MG63 (cell line): ENCODE measurements at regions not wholly inside any gene's neighbourhood (a gene's known extent, or its start where the extent isn't known, plus 50 kb on each side); places are given as distances from the start of the nearest gene placed in this dataset.
A peak's percentile ranks its signal among the peaks of the same experiment; 100 is the strongest.

Experiments used
- DNase-seq: peaks from one replicate; pipeline ENCODE4 v3.0.0-alpha.2; 2020
- H3K27me3 ChIP-seq: fragments of 250-450 bp; sonication (Bioruptor Pico); 2 replicates; pipeline ENCODE4 v1.5.1; 2020; ENCODE audit warnings: mild to moderate bottlenecking, moderate library complexity
- H3K36me3 ChIP-seq: fragments of 250-450 bp; sonication (Bioruptor Pico); 2 replicates; pipeline ENCODE4 v1.5.1; 2020; ENCODE audit warnings: mild to moderate bottlenecking, moderate library complexity
- H3K4me3 ChIP-seq: fragments of 250-450 bp; sonication (Bioruptor Pico); 2 replicates; pipeline ENCODE4 v1.5.1; 2020; ENCODE audit warnings: mild to moderate bottlenecking, moderate library complexity
- H3K9me3 ChIP-seq: fragments of 250-450 bp; sonication (Bioruptor Pico); 2 replicates; pipeline ENCODE4 v1.5.1; 2020; ENCODE audit warnings: mild to moderate bottlenecking, moderate library complexity

DNA sequence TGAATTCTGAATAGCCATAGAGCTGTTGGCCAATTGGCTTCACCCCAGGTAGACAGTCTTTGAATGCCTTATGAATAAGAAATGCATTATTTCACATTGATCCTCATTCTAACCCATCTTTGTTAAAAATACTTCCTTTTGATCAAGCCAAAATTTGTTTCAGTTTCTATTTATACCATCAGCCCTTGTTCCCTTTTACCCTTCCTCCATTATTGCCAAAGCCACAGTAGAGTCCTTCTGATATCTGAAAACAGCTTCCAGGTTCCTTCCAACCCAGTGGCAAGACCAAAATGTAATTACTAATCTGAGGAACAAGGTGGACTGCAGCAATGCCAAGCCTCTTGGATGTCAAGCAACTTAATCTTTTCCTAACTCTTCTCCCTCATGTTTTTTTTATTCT, 458.8 kb downstream of the BUD13 start:
- no peaks in the 10 kb centered on the region for H3K27me3 ChIP-seq
- no peak overlapping the region for H3K4me3 ChIP-seq
- H3K36me3 ChIP-seq = no peaks in the 10 kb centered on the region
- no peaks in the 10 kb centered on the region for H3K9me3 ChIP-seq
- DNase-seq = no peak

DNA sequence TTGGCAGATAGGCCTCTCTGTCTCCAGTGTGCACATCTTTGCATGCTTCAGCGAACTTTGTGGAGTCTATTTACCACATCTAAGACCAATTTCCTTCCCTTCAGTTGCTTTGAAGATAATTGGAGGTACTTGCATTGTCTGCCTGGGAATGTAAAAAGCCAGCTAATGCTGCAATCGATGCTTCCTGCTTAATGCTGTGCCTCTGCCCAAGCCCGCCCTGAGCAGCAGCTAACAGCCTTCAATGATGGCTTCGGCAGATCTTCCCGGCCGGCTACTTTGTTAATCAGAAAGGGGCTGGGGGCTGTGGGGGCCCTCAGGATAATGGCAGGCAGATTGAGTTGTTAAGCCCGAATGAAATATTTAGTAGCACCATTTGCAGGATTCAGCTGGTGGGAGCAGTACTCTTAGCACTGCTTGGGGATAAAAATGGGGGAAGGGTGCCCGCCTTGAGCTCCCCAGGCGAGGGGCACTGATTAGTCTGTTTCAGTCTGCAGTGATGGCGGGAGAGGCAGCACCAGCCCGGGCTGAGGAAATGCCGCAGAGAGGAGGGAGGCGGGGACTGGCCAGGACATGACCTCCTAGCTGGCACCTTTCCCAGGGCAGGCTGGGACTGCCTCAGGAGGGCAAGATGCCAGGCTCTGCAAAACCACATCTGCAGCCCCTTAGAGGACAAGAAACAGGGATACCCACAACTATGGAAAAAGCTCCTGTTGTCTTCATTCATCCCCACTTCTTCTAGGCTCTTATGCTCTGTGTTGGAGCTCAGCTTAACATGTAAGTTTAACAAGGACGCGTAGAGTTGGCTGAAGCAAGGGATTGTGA, 460.0 kb downstream of the BUD13 start:
- Histone ChIP-seq H3K27me3 (no peaks in the 10 kb centered on the region), H3K36me3 (no peaks in the 10 kb centered on the region), H3K9me3 (no peaks in the 10 kb centered on the region), H3K4me3 (no peak overlapping the region)
- peak; percentile 82 for DNase-seq

DNA sequence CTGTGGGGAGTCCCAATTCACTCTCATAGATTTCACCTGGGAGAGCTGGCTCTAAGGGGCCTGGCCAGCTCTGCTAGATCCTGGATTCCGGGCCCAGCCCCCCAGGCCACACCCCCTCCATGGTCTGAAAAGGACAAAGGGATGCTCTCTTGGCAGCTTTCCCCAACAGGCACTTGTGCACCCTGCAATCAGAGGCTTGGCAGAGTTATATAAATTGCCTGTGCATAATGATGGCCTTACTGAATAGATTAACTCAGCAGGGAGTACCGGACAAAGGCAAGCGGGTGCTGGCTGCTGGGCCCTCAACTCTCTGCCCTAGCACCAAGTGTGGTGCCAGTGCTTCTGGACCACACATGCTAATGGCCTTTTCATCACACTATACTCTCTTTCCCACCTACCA, 461.6 kb downstream of the BUD13 start:
- H3K4me3 ChIP-seq = no peak overlapping the region
- no peaks in the 10 kb centered on the region for H3K9me3 ChIP-seq
- H3K27me3 ChIP-seq = no peaks in the 10 kb centered on the region
- H3K36me3 ChIP-seq = no peaks in the 10 kb centered on the region
- DNase-seq = no peak

GRCh38 chr11:116310698-116311097, 462.1 kb downstream of the BUD13 start:
- no peak overlapping the region for H3K4me3 ChIP-seq
- no peaks in the 10 kb centered on the region for H3K36me3 ChIP-seq
- DNase-seq = no peak
- no peaks in the 10 kb centered on the region for H3K27me3 ChIP-seq
- H3K9me3 ChIP-seq = no peaks in the 10 kb centered on the region

DNA sequence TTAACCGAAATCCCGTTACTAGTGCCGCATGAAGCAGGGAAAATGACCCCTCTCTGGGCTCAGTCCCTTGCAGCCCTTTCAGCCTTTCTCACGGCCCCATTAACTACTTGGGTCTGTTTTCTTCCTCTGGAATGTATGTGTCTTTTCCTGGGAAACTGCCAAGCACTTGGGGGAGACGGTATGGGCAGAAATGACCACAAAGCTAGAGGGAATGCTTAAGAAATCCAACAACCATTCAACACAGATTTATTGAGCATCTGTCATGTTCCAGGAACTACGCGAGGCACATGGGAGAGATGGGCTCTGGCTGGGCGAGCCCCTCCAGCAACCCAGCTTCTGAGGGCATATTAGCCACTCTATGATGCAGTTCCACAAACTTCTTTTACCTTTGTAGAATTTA, 462.6 kb downstream of the BUD13 start:
- Histone ChIP-seq H3K4me3 (no peak overlapping the region), H3K36me3 (no peaks in the 10 kb centered on the region), H3K27me3 (no peaks in the 10 kb centered on the region), H3K9me3 (no peaks in the 10 kb centered on the region)
- DNase-seq = no peak

DNA sequence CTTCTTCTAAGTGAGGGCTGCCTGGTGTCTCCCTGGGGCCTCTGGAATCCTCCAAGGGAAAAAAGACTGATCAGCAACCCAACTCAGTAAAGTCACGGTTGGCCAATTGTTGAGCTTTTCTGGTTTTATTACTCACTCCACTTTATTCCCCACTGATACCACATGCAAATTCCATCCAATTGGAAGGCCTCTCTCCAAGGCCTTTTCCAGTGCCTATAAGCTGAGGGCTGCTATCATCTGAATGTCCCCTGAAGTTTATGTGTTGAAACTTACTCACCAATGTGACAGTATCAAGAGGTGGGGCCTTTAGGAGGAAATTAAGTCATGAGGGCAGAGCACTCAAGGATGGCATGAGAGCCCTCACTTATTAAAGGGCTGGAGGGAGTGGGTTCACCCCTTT, 463.3 kb downstream of the BUD13 start:
- Histone ChIP-seq H3K36me3 (no peaks in the 10 kb centered on the region), H3K4me3 (no peak overlapping the region), H3K27me3 (no peaks in the 10 kb centered on the region), H3K9me3 (no peaks in the 10 kb centered on the region)
- no peak for DNase-seq

DNA sequence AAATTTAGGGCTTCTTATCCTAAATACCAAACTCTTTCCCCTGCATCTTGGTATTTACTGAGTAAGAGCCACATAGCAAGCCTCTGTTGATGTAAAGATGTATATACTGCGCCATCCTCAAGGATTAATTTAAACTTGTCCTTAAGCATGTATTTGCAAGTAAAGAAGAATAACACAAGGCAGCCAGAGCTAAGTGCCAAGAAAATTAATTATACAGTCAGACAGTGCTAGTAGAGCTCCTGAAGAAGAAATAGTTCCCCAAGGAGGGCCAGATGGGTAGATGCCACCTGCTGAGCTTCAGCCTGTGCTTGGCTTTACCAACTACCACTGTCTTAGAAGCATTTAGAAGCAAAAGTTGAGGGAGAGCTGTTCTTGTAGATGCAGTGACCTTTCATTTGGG, 470.0 kb downstream of the BUD13 start:
- Histone ChIP-seq H3K36me3 (no peaks in the 10 kb centered on the region), H3K9me3 (no peaks in the 10 kb centered on the region), H3K27me3 (no peaks in the 10 kb centered on the region), H3K4me3 (no peak overlapping the region)
- DNase-seq = no peak

GRCh38 chr11:116301141-116301540, 471.6 kb downstream of the BUD13 start:
- H3K36me3 ChIP-seq = no peaks in the 10 kb centered on the region
- H3K27me3 ChIP-seq = no peaks in the 10 kb centered on the region
- no peak for DNase-seq
- H3K4me3 ChIP-seq = no peak overlapping the region
- no peaks in the 10 kb centered on the region for H3K9me3 ChIP-seq

GRCh38 chr11:116300232-116300631, 472.6 kb downstream of the BUD13 start:
- Histone ChIP-seq H3K36me3 (no peaks in the 10 kb centered on the region), H3K9me3 (no peaks in the 10 kb centered on the region), H3K27me3 (no peaks in the 10 kb centered on the region), H3K4me3 (no peak overlapping the region)
- no peak for DNase-seq

DNA sequence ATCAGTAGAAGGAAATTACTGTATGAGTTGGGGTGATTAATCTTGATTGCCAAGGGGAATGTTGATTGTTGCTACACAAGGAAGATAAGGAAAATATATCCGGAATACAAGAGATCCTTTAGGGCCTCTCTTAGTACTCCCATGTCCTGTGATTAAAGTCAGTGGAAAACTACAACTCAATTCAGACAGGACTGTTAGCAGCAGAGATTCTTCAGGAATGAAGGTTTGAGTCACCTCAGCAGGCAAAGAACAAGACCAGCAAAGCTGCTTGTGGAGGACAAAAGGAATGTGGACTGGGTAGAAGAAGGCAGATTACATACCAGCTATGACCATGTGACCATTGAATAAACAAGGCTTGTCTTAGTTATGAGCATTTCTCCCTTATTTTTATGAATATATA, 478.2 kb downstream of the BUD13 start:
- Histone ChIP-seq H3K9me3 (no peaks in the 10 kb centered on the region), H3K4me3 (no peak overlapping the region), H3K36me3 (no peaks in the 10 kb centered on the region), H3K27me3 (no peaks in the 10 kb centered on the region)
- DNase-seq = no peak

- Histone ChIP-seq H3K36me3 (no peaks in the 10 kb centered on the region), H3K9me3 (no peaks in the 10 kb centered on the region), H3K4me3 (no peak overlapping the region), H3K27me3 (no peaks in the 10 kb centered on the region)
- DNase-seq = no peak
Observed at GRCh38 chr11:116287866-116288265, 484.9 kb downstream of the BUD13 start.

DNA sequence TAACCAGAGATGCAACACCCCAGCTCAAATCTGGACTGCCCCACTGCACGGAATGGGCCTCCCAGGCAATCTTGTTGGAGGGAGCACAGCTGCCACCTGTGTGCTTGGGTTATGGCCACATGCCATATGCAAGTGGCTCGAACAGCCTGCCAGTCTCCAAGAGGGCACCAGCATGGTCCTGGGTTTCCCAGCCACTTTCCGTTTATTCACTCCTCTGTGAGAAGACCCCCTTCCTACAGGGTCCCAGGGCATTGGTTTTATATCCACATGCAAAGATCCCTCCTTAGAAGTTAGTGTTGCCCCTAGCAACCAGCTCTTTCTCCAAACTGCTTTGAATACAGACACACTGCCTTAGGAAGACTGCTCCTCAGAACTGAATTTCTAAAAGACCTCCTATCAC, 487.8 kb downstream of the BUD13 start:
- DNase-seq = no peak
- Histone ChIP-seq H3K27me3 (no peaks in the 10 kb centered on the region), H3K36me3 (no peaks in the 10 kb centered on the region)

DNA sequence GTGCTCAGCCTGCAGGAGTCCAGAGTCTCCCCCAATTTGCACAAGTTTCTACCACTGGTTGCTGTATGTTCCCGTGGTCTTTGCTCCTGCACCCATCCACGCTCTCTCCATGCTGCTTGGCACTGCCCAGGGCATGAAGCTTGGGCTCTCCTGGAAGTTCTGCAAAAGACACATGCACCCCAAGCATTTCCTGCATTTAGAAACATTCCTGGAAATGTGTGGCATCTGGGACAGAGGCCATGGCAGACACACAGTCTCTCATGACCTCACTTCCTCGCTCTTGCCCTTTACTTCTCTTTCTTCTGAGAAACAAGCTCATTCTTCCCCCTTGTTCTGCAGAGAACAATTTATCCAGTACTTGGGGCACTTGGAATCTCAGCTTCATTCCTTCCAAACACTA, 489.5 kb downstream of the BUD13 start:
- no peak for DNase-seq
- Histone ChIP-seq H3K4me3 (no peak overlapping the region), H3K36me3 (no peaks in the 10 kb centered on the region), H3K27me3 (no peaks in the 10 kb centered on the region), H3K9me3 (no peaks in the 10 kb centered on the region)

More for the DNA sequence above, 487.8 kb downstream of the BUD13 start:
- H3K4me3 ChIP-seq = no peak overlapping the region
- no peaks in the 10 kb centered on the region for H3K9me3 ChIP-seq

GRCh38 chr11:116282481-116282880, 490.3 kb downstream of the BUD13 start:
- no peaks in the 10 kb centered on the region for H3K27me3 ChIP-seq
- no peak for DNase-seq

DNA sequence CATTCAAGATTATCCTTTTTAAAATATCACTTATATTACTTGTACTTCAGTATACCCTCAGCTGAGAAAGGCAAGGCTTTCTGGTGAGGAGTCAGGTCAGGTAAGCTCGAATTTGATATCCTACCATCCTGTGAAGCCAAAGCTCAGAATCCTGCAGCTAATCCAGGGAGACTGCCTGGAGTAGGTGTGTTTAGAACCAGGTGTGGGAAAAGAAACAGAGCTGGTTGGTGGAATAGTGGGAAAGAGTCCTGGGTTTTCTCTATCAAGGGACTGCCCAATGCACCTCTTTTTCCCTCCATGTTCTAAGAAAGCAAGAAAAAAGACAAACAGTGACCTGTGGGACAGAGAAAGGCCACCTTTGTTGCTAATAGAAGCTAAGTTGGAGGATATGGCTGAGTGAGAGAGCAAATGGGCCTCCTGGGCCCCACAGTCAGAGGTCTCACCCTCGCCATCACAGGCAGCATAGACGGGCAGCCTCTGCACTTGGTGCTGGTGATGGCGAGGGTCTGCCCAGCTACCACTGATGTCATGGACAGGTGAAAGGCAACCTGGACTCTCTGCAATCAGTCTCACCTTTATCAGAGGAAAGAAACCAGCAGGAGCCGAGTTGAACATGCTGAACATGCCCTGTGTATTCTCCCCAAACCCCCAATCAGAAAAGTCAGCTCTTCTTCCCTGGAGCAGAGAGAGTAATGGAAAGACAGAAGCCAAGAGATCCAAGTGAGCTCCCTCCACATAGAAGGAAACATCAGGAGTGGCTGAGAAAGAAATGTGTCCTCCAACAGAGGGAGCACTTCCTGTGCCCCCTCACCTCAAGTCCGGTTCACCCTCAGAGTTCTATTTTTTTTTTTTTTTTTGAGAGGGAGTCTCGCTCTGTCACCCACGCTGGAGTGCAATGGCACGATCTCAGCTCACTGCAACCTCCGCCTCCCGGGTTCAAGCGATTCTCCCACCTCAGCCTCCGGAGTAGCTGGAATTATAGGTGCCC, 491.3 kb downstream of the BUD13 start:
- Histone ChIP-seq H3K36me3 (no peaks in the 10 kb centered on the region), H3K4me3 (no peak overlapping the region), H3K27me3 (no peaks in the 10 kb centered on the region), H3K9me3 (no peaks in the 10 kb centered on the region)
- no peak for DNase-seq

More at GRCh38 chr11:116282481-116282880, 490.3 kb downstream of the BUD13 start:
- Histone ChIP-seq H3K4me3 (no peak overlapping the region), H3K9me3 (no peaks in the 10 kb centered on the region), H3K36me3 (no peaks in the 10 kb centered on the region)

- Histone ChIP-seq H3K36me3 (no peaks in the 10 kb centered on the region), H3K9me3 (no peaks in the 10 kb centered on the region), H3K4me3 (no peak overlapping the region), H3K27me3 (no peaks in the 10 kb centered on the region)
- no peak for DNase-seq
Observed at GRCh38 chr11:116279511-116279910, 493.3 kb downstream of the BUD13 start.

- no peak for DNase-seq
- H3K36me3 ChIP-seq = no peaks in the 10 kb centered on the region
- no peaks in the 10 kb centered on the region for H3K9me3 ChIP-seq
Observed at GRCh38 chr11:116278076-116278475, 494.7 kb downstream of the BUD13 start.

More at GRCh38 chr11:116278076-116278475, 494.7 kb downstream of the BUD13 start:
- no peak overlapping the region for H3K4me3 ChIP-seq
- no peaks in the 10 kb centered on the region for H3K27me3 ChIP-seq
